IPS-NIHi7 (cell line): ENCODE measurements at regions not wholly inside any gene's neighbourhood (a gene's known extent, or its start where the extent isn't known, plus 50 kb on each side); places are given as distances from the start of the nearest gene placed in this dataset.

Experiments
- DNase-seq: peaks from one replicate; pipeline ENCODE4 v3.0.0; 2012; ENCODE audit warnings: mixed read lengths; ENCODE audit errors: extremely low spot score

GRCh38 chr6:66940003-66940402 lies 1233.0 kb upstream of the EYS start:
- DNase-seq = no peak

- DNase-seq = no peak
Observed at GRCh38 chr6:66937180-66937579, 1230.2 kb upstream of the EYS start.

GRCh38 chr6:66935612-66936011 lies 1228.6 kb upstream of the EYS start:
- DNase-seq = no peak

- DNase-seq = no peak
Observed at GRCh38 chr6:66931787-66932186, 1224.8 kb upstream of the EYS start.

- DNase-seq = no peak
Observed at GRCh38 chr6:66930559-66931290, 1223.7 kb upstream of the EYS start.

GRCh38 chr6:66926060-66926459 lies 1219.0 kb upstream of the EYS start:
- peak; percentile 8 for DNase-seq

GRCh38 chr6:66913657-66914056 lies 1206.6 kb upstream of the EYS start:
- DNase-seq = no peak

GRCh38 chr6:66902457-66902856 lies 1195.4 kb upstream of the EYS start:
- DNase-seq = no peak

GRCh38 chr6:66900133-66901083 lies 1193.4 kb upstream of the EYS start:
- no peak for DNase-seq

GRCh38 chr6:66897576-66897975 lies 1190.5 kb upstream of the EYS start:
- DNase-seq = no peak

- DNase-seq = no peak
Observed at GRCh38 chr6:66896415-66896814, 1189.4 kb upstream of the EYS start.

GRCh38 chr6:66883453-66883852 lies 1176.4 kb upstream of the EYS start:
- no peak for DNase-seq

GRCh38 chr6:66866801-66867200 lies 1159.8 kb upstream of the EYS start:
- no peak for DNase-seq

GRCh38 chr6:66865771-66866170 lies 1158.7 kb upstream of the EYS start:
- DNase-seq = no peak

- DNase-seq = no peak
Observed at GRCh38 chr6:66861007-66861541, 1154.0 kb upstream of the EYS start.

GRCh38 chr6:66860328-66860727 lies 1153.3 kb upstream of the EYS start:
- no peak for DNase-seq

- DNase-seq = no peak
Observed at GRCh38 chr6:66858196-66858595, 1151.2 kb upstream of the EYS start.

GRCh38 chr6:66854014-66854413 lies 1147.0 kb upstream of the EYS start:
- no peak for DNase-seq

- no peak for DNase-seq
Observed at GRCh38 chr6:66851930-66852329, 1144.9 kb upstream of the EYS start.

GRCh38 chr6:66849843-66850242 lies 1142.8 kb upstream of the EYS start:
- DNase-seq = no peak

- DNase-seq = no peak
Observed at GRCh38 chr6:66848244-66848953, 1141.4 kb upstream of the EYS start.

GRCh38 chr6:66838764-66839163 lies 1131.7 kb upstream of the EYS start:
- no peak for DNase-seq
